GM18498 (cell line): ENCODE measurements at regions not wholly inside any gene's neighbourhood (a gene's known extent, or its start where the extent isn't known, plus 50 kb on each side); places are given as distances from the start of the nearest gene placed in this dataset.

Experiments
- ATAC-seq: cut with Tn5 transposase; IDR thresholded peaks from one replicate; pipeline ENCODE4 v1.9.1; 2021; ENCODE audit warnings: mild to moderate bottlenecking, moderate library complexity; ENCODE audit not compliant: unreplicated experiment

- ATAC-seq: no peak
These were observed 60.0 kb upstream of the HES1 start for GRCh38 chr3:194075802-194076460.

GRCh38 chr3:194076475-194076874 is 59.5 kb upstream of the HES1 start:
- ATAC-seq: no peak

- no peak for ATAC-seq
These were observed 58.3 kb upstream of the HES1 start for GRCh38 chr3:194077602-194078001.

- ATAC-seq: no peak
These were observed 57.7 kb upstream of the HES1 start for GRCh38 chr3:194078045-194078821.

- no peak for ATAC-seq
These were observed 56.2 kb upstream of the HES1 start for GRCh38 chr3:194079702-194080172.

- no peak for ATAC-seq
These were observed 55.5 kb upstream of the HES1 start for GRCh38 chr3:194080436-194080835.

- ATAC-seq: no peak
These were observed 54.8 kb upstream of the HES1 start for GRCh38 chr3:194080913-194081800.

- no peak for ATAC-seq
These were observed 54.1 kb upstream of the HES1 start for GRCh38 chr3:194081826-194082225.

- no peak for ATAC-seq
These were observed 53.0 kb upstream of the HES1 start for GRCh38 chr3:194082743-194083636.

GRCh38 chr3:194083637-194084224 is 52.2 kb upstream of the HES1 start:
- ATAC-seq: peak; percentile 30

GRCh38 chr3:194084284-194084683 is 51.7 kb upstream of the HES1 start:
- peak; percentile 95 for ATAC-seq
